HepG2 (cell line): ENCODE measurements at regions not wholly inside any gene's neighbourhood (a gene's known extent, or its start where the extent isn't known, plus 50 kb on each side); places are given as distances from the start of the nearest gene placed in this dataset.
A peak's percentile ranks its signal among the peaks of the same experiment; 100 is the strongest.

ENCODE experiments used
- ARID3A ChIP-seq: IDR thresholded peaks from 2 replicates; pipeline ENCODE4 v1.6.1; 2012; ENCODE audit warnings: low read depth, low read length, improper control_type of control experiment
- CHCHD3 ChIP-seq: sonication (generic); formaldehyde crosslinking; IDR thresholded peaks from 2 replicates; pipeline ENCODE4 v1.8.0; 2022; ENCODE audit warnings: mild to moderate bottlenecking, missing genetic modification reagents, moderate library complexity
- ETV5 ChIP-seq: IDR thresholded peaks from 2 replicates; pipeline ENCODE4 v1.6.1; 2018; ENCODE audit warnings: missing biosample characterization, missing genetic modification reagents, inconsistent platforms, borderline replicate concordance
- FOXO1 ChIP-seq: sonication (generic); formaldehyde crosslinking; IDR thresholded peaks from 2 replicates; pipeline ENCODE4 v1.4.0; 2020; ENCODE audit warnings: missing genetic modification reagents
- NBN ChIP-seq: fragments of 450-650 bp; conservative IDR thresholded peaks from 2 replicates; pipeline ENCODE4 v1.6.1; 2017
- PLSCR1 ChIP-seq: sonication (generic); formaldehyde crosslinking; IDR thresholded peaks from 2 replicates; pipeline ENCODE4 v1.5.0; 2020; ENCODE audit warnings: missing genetic modification reagents, mild to moderate bottlenecking, borderline replicate concordance
- POGK ChIP-seq: sonication (generic); formaldehyde crosslinking; conservative IDR thresholded peaks from 2 replicates; pipeline ENCODE4 v1.8.0; 2022; ENCODE audit warnings: mild to moderate bottlenecking, moderate library complexity, missing genetic modification reagents
- SALL1 ChIP-seq: sonication (generic); formaldehyde crosslinking; IDR thresholded peaks from 2 replicates; pipeline ENCODE4 v1.8.0; 2022; ENCODE audit warnings: mild to moderate bottlenecking, missing genetic modification reagents
- SCMH1 ChIP-seq: sonication (generic); formaldehyde crosslinking; IDR thresholded peaks from 2 replicates; pipeline ENCODE4 v1.9.0; 2021; ENCODE audit warnings: missing genetic modification reagents, mild to moderate bottlenecking, borderline replicate concordance
- SIX1 ChIP-seq: sonication (generic); formaldehyde crosslinking; IDR thresholded peaks from 2 replicates; pipeline ENCODE4 v1.4.0; 2020; ENCODE audit warnings: missing genetic modification reagents, borderline replicate concordance
- SSRP1 ChIP-seq: IDR thresholded peaks from 2 replicates; pipeline ENCODE4 v1.6.1; 2016; ENCODE audit warnings: control low read depth
- THRA ChIP-seq: sonication (generic); formaldehyde crosslinking; IDR thresholded peaks from 2 replicates; pipeline ENCODE4 v1.4.0; 2020; ENCODE audit warnings: missing genetic modification reagents, borderline replicate concordance
- ZNF264 ChIP-seq: sonication (generic); formaldehyde crosslinking; IDR thresholded peaks from 2 replicates; pipeline ENCODE4 v1.4.0; 2020; ENCODE audit warnings: missing genetic modification reagents
- ZNF274 ChIP-seq: sonication (generic); formaldehyde crosslinking; IDR thresholded peaks from 2 replicates; pipeline ENCODE4 v1.5.1; 2020; ENCODE audit warnings: mild to moderate bottlenecking, missing genetic modification reagents
- ZNF414 ChIP-seq: sonication (generic); formaldehyde crosslinking; IDR thresholded peaks from 2 replicates; pipeline ENCODE4 v1.5.0; 2020; ENCODE audit warnings: missing genetic modification reagents
- ZNF484 ChIP-seq: sonication (generic); formaldehyde crosslinking; IDR thresholded peaks from 2 replicates; pipeline ENCODE4 v1.5.1; 2020; ENCODE audit warnings: mild to moderate bottlenecking, low read depth, missing genetic modification reagents, borderline replicate concordance
- ZNF615 ChIP-seq: sonication (generic); formaldehyde crosslinking; IDR thresholded peaks from 2 replicates; pipeline ENCODE4 v1.5.0; 2020; ENCODE audit warnings: mild to moderate bottlenecking, missing genetic modification reagents, borderline replicate concordance
- ZNF687 ChIP-seq: sonication (generic); formaldehyde crosslinking; IDR thresholded peaks from 2 replicates; pipeline ENCODE4 v1.5.1; 2020; ENCODE audit warnings: mild to moderate bottlenecking, missing genetic modification reagents, moderate library complexity
- ZNF703 ChIP-seq: sonication (generic); formaldehyde crosslinking; IDR thresholded peaks from 2 replicates; pipeline ENCODE4 v1.5.1; 2020; ENCODE audit warnings: missing genetic modification reagents, mild to moderate bottlenecking, moderate library complexity, borderline replicate concordance

GRCh38 chr6:133034509-133035206 lies 206.5 kb upstream of the EYA4 start (continued):
- TF ChIP-seq ARID3A = peak; percentile 78
- TF ChIP-seq FOXO1 = peak; percentile 65
- TF ChIP-seq SALL1 = peak; percentile 44; the same call in 1 of the 2 replicates
- no peak for TF ChIP-seq NBN
- TF ChIP-seq ZNF274 (CRISPR knock-in tag) = no peak
- TF ChIP-seq PLSCR1 (CRISPR knock-in tag) = no peak
- peak; percentile 78; the same call in 1 of the 2 replicates for TF ChIP-seq ETV5 (CRISPR knock-in tag)
- peak; percentile 77 for TF ChIP-seq THRA (CRISPR knock-in tag)
- TF ChIP-seq SIX1 (CRISPR knock-in tag) = peak; percentile 89; the same call in 1 of the 2 replicates
- TF ChIP-seq ZNF264 (CRISPR knock-in tag) = no peak; the same call in 1 of the 2 replicates
- TF ChIP-seq ZNF484 = no peak
- TF ChIP-seq ZNF703 = no peak
- no peak for TF ChIP-seq CHCHD3 (CRISPR knock-in tag)
- TF ChIP-seq SCMH1 (CRISPR knock-in tag) = no peak
- TF ChIP-seq ZNF615 (CRISPR knock-in tag) = no peak
- TF ChIP-seq POGK (CRISPR knock-in tag) = no peak
- peak; percentile 56; the same call in 1 of the 2 replicates for TF ChIP-seq SSRP1
- no peak for TF ChIP-seq ZNF687 (CRISPR knock-in tag)
- TF ChIP-seq ZNF414 (CRISPR knock-in tag) = no peak
